ENCODE measurements at regions not wholly inside any gene's neighbourhood (a gene's known extent, or its start where the extent isn't known, plus 50 kb on each side); places are given as distances from the start of the nearest gene placed in this dataset.
"Not testable (repeated sequence)": the region's sequence is repeated elsewhere in the genome, so short reads cannot be mapped to it uniquely, and the experiment has no call there.

DNA sequence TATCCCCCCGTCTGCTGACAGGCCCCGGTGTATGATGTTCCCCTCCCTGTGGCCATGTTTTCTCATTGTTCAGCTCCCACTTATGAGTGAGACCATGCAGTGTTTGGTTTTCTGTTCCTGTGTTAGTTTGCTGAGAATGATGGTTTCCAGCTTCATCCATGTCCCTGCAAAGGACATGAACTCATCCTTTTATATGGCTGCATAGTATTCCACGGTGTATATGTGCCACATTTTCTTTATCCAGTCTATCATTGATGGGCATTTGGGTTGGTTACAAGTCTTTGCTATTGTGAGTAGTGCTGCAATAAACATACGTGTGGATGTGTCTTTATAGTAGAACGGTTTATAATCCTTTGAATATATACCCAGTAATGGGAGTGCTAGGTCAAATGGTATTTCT lies 244.7 kb downstream of the NEBL start:
- DNase-seq: not testable (repeated sequence)

DNA sequence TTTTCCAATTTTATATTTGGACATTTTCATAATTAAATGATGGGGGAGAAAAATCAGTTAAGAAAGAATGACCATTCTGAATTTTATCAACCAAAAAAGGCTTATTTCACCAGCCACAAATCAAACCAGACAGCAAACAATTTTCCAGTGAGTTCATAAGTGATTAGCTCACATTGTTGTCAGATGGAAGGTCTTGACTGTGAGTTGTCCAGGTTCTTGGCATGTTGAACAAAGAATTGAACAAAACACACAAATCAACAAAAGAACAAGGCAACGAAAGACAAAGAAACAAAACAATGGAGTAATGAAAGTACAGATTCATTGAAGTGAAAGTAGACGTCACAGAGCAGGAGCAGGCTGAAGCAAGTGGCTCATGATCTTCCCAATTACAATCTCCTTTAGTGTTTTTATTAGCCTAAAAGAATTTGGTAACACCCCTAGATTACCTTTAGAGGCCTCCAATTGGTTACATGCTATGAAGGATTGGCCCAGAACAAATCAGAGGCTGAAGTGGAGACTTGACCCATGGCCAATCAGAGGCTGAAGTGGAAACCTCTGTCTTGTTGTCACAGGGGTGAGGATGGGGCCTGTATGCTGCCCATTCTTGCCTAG lies 248.7 kb downstream of the NEBL start:
- no peak for DNase-seq

DNA sequence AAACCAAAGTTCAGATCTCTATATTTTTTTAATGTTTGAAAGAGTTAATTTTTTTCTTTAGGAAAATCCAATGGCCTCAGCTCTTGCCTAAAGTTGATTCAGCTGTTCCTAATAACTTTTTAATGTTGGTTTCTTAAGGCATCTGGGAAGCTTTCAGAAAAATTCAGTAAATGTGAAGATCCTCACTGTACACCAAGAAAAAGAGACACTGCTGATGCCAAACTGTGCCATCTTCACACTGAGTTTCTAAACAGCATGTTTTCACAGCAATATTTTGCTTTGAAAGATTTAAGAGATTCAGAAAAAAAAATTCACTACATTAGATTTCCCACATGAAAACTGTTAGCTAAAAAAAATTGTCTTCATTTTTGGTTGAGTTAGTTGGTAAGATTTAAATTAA lies 249.4 kb downstream of the NEBL start:
- no peak for DNase-seq

DNA sequence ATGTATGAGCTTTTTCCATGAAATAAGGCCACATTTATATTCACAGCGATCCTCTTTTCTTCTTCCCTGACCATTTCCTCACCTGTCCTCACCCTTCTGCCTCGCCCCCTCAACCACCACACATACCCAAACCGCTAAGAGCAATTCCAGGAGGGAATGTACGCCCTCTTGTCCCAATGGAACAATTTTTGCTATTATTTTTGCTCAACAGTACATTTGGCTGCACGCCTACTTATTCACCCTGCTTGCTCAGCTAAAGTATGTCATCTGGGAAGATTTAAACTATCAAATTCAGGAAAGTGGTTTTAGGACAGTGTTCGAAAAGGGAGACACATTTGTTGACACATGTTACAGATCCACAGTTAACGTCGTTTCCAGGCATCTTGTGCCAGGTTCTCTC lies 252.7 kb downstream of the NEBL start:
- no peak for DNase-seq

DNA sequence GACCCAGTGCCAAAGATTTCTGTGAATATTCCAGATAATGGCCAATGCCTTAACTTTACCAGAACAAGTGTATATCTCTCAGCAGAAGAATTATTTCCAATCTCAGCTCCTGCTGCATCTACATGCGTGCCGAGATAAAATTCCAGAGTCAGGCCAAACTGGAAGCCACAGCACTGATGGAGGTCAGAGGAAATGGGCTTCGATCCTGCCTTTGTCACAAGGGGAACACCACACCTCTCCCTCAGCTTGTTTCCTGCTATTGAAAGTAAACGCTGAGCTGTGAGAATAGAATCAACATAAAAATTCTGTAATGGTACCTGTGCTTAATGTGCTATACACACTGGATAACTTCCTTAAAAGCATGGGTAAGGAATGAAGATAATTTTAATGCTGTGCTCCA lies 255.5 kb downstream of the NEBL start:
- DNase-seq: no peak

DNA sequence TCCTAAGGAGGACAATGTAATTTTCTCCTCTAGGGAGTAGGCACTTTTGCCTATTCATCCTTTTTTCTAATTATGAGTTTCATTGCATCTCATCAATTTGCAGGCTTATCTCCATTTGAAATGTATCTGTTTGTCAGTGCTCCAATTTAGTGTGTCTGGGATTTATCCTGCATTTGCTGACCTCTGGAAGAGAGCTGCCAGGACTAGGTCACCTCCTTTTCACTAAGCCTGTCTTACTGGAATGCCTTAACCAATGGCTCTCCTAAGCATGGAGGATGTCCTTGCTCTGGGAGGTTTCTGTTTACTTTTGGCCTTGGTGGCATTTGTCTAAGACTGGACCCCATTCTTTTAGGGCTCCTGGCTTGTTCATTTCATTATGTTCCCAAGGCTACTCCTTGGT lies 261.5 kb downstream of the NEBL start:
- DNase-seq: no peak

DNA sequence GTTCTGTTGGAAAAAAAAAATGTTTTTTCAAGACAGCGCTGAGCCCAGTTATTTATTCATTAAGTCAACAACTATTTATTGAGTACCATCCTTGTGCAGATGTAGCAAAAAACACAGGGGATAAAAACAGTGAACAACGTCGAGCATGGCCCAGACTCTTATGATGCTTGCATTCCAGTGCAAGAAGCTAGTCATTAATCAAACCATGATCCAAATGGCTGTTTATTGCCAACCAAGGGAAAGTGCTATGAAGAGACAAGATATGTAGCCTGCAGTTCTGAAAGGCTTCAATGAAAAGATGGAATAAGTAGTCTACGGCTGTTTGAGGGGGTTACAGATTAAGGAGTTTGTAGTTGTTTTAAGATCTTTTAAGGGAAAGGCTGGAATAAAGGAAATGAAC lies 262.3 kb downstream of the NEBL start:
- no peak for DNase-seq

DNA sequence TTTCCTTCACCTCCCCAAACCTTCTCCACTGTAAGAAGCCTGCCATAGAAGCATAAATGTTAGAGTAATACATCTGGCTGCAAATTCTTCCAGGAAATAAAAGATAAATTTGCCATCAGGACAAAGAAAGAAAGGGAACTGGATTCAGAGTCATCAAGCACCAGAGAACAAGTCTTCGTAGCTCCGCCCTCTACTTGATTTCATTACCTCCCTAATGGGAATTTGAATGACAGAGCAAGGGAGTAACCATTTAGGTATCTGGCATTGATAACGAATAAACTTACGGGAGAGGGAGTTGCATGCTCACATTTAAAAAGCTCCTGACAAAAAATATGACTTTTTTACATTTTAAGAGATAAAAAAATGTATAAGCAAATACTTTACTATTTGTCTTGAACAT lies 263.4 kb downstream of the NEBL start:
- no peak for DNase-seq

DNA sequence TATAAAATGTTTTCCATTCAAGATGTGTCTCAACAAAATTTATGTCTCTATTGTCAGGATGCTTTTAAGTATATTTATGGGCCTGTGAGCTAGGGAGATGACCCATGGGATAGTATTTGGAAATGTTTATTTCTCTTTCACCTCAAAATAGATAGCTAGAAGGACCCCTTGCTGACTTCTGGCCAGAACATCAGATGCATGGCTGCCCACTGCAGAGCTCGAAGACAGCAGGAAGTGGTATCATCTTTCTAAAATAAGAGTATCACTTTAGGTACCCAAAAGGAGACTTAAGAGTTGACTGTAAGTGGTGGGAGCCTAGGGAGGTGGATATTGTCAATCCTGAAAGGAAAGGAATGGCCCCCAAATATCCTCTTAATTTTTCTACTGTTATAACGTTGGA lies 264.4 kb downstream of the NEBL start:
- no peak for DNase-seq

DNA sequence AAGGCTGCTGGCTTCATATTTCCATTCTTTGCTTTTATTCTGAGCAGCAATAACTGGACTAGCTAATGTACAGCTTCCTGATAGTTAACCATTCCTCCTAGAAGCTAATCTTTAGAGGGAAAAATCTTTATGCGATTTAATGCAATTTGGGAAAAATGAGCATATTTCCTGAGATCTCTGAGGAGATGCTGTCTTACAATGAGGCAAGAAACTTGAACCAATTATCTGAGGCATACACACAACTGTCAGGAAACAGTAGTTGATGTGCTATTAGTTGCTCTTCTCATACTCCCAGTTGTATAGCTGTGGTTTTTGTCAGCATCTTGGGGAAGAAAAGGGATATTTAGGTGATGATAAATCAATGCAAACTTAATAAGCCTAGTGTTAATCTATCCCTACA lies 265.9 kb downstream of the NEBL start:
- no peak for DNase-seq

DNA sequence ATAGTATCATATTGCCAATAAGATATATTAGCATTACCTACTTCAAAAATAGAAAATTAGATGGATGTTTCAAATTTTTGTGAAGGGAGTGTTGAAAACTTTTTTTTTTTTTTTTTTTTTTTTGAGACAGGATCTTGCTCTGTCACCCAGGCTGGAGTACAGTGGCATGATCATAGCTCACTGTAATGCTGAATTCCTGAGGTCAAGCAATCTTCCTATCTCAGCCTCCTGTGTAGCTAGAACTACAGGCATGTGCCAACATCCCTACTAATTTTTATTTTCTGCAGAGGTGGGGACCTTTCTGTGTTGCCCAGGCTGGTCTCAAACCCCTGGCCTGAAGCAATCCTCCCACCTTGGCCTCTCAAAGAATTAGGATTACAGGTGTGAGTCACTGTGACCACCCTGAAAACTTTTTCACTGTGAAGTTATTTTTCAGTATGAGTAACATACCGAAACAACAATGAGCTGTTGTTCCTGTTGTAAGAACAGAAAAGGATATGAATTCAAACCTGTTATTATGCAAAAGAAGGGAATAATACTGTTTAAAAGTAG lies 266.9 kb downstream of the NEBL start:
- no peak for DNase-seq

DNA sequence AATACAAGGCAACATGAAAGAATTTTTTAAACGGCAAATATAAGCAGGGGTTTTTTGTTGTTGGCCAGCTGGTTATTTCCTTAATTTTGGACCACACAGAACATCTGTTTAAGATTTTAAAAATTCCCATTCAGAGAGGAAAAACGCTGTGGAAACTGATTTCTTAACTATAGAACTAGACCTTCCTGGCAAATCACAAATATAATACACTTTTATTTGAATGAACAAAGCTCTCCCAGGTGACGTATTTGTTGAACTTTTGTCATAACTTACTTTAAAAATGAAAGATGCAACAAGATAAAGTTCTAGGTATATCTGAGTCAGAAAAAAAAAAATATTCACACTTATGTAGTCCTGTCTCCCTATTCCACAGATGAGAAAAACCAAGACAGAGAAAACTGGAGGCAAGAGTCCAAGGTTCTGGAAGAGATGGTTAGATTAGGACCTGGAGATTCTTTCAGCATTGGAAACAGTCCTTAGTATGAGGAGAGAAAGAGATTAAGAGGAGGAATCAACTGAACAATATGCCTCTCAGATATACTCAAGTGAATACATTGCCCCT lies 269.1 kb downstream of the NEBL start:
- no peak for DNase-seq

DNA sequence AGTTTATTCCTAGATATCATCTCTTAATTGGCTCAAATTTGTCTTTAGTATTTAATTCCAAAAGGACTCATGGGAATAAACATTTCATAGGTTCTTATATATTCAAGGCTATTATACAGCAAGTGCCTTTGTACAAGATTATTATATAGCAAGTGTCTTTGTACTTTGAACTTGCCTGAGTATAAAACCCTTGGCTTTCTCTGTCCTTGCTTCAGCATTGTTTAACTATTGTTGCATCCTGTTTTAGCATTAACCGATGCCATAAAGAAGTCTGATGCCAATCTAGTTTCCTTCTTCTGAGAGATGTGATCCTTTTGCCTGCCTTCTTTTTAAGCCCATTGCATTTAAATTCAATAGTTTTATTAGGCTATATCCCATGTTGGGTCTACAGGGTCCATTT lies 270.0 kb downstream of the NEBL start:
- no peak for DNase-seq

DNA sequence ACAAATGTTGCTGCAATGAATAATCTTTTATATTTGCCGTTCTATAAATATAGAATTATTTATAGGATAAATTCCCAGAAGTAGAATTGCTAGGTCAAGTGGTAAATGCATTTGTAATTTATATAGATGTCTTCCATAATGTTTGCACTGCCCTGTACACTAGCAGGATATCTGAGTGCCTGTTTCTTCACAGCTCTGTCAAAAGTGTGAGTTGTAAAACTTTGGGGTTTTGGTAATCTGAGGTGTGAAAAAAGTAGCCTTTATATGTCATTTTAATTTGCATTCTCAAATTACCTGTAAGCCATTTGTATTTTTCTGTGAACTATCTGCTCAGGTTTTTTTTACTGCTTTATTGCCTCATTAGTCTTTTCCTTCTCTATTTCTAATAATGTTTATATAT lies 271.2 kb downstream of the NEBL start:
- no peak for DNase-seq

DNA sequence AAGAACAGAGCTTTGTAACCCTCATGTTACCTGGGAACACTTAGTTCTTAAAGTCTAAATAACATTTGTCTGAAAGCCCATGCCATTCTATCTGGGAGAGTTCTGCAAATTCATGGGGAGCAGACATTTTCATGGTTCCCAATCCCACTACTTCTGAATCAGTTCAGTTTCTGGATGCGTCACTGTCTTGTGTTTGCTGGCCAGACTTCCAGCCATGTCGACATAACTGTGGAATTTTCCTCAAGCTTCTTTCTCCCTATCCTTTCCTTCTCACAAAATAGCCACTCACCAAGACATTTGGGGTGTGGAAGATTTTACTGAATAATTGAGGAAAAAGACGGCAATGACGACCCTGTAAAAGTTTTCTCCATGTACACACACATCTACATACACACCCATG lies 272.5 kb downstream of the NEBL start:
- no peak for DNase-seq

DNA sequence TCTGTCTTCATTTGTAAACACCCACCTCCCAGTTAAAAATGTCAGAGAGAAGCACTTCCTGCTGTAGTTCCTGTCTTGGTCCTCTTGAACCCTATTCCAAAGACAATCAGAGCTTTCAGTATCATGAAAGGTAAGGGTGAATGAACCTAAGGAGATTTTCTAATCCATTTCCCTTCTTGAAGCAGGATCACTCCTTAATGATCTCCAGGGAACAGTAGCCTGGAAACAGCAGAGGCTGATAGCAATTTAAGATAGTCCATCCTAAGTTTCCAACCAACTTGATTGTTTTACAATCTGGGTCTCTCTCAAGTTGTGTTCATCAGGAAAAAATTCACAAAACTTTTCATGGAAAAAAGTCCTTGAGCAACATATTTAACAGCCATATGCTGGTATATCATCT lies 273.6 kb downstream of the NEBL start:
- DNase-seq: no peak

DNA sequence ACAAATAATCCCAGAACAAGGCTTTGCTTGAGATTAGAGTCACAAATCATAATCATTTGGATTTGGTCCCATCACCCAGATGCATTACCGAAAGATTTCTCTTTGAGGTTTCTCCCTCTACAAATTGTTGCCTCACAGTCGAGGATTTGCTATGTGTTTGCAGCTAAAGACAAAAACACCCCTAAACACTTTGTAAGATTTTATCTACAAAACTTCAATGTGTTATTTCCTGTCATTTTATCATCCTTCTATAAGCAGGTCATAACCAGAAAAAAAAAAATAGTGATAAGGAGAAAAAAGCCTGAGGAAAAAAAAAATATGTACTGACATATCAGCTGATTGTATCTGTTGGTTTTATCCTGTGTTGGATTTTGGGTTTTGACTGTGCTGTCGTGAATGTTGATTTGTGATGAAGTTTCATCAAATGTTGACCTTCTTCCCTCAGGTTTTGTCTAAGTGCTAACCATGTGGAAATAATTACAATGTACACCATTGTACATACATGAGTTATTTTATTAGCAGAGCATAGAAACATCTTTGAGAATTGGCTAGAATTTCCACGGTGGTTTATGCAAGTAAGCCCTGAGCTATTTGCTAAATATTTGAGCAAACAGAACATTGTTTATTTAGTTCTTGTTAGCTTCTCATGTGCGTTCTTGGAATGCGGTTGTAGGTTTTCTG lies 274.4 kb downstream of the NEBL start:
- DNase-seq: no peak

DNA sequence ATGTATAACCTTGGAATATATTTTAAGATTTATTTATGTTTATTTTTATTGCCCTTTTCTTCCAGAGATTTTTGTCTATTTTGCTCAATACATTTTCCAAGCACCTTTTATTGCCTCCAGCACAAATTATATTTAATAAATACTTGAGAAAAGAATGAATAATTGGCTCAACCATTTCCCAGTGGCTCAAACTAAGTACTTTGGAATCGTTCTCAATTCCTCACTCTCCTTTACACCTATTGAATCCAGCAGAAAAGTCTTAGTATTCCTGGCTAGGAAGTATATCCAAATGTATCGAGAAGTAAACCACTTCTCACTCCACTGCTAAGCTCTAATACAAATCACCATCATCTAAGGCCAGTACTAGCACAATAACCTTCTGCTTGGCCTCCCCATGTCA lies 276.1 kb downstream of the NEBL start:
- no peak for DNase-seq

DNA sequence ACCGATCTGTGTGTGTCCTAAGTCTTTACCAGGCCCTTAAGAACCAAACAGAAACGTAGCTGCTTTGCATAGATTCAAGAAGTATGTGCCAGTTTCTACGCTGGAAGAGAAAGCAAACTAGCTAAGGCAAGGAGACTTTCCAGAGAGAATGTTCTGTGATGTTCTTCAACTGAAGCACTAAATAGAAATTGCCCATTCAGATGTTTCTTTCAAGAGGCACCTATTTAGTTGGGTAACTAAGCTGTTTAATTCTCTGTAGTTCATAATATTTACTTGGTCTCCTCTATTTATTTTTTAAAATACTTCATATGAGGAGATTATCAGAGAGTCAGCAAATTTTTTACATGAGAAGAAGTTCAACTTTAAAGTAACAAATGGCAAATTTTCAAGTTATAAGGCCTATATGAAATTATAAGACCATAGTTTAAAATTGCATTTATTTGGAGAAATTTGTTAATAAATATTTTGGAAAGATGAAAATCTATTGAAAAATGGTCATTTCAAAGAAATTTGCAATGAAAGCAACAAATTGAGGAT lies 279.0 kb downstream of the NEBL start:
- no peak for DNase-seq

DNA sequence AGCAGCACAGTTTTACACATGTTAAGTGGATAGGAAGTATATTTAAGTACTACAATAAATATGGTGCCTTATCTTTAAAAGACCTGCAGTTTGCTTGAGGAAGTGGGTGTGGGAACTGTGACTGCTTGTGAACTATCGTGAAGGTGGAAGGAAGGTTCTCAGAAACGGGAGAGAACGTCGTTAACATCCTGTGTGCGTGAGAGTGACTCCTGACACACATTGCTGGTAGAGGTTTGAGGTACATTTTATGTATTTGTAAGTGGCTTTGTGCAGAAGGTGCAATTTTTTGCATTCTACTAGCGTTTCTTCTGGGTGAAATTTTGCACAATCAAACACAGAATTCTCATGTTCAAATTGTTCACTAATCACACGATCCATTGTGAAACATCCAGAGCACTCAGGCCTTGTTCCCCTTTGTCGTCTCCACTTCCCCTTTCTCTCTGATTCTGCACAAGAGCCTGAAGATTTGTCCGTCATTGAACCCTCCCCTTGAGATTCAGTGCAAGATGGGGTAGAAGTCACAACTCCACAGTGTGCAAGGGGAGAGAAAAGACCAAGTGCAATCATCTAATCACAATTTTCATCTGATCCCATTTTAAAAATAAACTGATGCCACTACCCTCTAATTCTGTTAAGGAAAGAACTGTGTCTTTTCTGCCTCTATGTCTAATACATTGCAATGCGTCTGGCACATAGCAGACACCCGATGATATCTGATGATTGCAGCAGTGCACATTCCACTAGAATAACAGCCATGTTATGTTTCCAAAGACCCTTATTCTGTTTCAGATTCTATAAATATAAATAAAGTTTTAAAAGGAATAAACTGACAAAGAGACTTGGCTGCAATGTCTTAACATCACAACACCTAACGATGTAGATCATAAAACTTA lies 279.9 kb downstream of the NEBL start:
- no peak for DNase-seq

DNA sequence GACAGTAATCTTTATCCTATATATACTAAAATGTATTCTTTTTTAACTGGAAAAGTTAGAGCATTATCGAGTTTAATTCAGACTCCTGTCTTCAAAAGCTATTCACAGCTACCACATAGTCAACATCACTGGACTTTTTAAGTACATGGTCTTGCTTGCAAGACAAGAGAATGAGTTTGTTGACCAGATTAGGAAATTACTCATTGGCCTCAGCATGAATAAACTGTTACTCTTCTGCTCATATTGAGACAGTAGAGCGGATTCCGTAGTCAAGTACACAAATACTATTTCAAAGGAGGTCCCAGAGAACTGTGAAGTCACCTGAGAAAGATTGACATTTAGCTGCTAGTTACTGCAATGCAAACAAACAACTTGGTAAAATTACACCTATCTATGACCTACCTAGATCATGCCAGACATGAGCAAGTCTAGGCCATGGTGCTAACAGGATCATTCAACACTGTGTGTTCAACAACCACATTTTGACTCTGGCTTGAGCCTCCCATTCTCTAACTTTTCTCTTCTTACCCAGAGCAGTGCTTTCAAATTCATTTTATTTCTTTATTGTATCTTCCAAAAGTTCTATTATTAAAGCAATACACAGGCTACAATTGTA lies 280.9 kb downstream of the NEBL start:
- DNase-seq: no peak

DNA sequence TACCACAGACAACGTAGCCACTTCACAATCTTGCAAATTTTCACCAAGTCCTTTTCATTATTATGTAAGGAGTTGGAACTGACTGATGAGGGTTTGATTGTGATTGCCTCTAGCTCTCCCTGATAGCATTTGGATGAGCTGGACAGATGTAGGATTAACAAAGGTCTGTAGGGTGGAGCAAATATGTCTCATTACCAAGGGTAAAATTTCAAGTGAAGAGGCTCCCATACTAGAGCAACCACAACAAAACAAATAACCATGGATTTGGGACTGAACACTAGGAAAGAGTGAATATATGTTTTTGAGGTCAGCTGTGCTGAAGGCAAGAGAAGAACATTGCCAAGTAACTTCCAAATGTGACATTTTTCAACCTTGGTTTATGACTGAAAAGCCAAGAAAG lies 281.7 kb downstream of the NEBL start:
- no peak for DNase-seq

DNA sequence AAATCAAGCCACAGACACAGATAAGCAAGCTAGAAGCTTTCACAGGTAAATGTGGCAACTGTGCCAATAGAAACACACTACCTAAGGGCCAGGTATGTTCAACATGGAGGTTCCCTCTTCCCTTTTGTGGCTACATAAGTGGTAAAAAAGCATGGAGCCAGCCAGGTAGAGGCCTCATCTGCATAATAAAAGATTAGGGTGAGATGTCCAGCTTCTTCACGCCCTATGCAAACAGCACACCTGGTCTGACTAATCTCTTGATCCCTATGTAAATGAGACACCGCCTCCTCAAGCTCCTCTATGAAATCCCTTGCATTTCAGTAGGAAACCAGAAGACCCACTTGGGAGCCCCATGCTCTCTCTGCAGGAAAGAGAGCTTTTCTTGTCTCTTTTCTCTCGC lies 282.2 kb downstream of the NEBL start:
- no peak for DNase-seq
